22Rv1 (cell line): ENCODE measurements at regions not wholly inside any gene's neighbourhood (a gene's known extent, or its start where the extent isn't known, plus 50 kb on each side); places are given as distances from the start of the nearest gene placed in this dataset.

ENCODE experiments used
- ZFX ChIP-seq: fragments of 450-650 bp; IDR thresholded peaks from 2 replicates; pipeline ENCODE4 v1.6.1; 2017; ENCODE audit warnings: antibody characterized with exemption, borderline replicate concordance
- TF ChIP-seq, protein P1 (sequence below): fragments of 450-650 bp; IDR thresholded peaks from 2 replicates; pipeline ENCODE4 v1.5.1; 2017; ENCODE audit warnings: mild to moderate bottlenecking

DNA sequence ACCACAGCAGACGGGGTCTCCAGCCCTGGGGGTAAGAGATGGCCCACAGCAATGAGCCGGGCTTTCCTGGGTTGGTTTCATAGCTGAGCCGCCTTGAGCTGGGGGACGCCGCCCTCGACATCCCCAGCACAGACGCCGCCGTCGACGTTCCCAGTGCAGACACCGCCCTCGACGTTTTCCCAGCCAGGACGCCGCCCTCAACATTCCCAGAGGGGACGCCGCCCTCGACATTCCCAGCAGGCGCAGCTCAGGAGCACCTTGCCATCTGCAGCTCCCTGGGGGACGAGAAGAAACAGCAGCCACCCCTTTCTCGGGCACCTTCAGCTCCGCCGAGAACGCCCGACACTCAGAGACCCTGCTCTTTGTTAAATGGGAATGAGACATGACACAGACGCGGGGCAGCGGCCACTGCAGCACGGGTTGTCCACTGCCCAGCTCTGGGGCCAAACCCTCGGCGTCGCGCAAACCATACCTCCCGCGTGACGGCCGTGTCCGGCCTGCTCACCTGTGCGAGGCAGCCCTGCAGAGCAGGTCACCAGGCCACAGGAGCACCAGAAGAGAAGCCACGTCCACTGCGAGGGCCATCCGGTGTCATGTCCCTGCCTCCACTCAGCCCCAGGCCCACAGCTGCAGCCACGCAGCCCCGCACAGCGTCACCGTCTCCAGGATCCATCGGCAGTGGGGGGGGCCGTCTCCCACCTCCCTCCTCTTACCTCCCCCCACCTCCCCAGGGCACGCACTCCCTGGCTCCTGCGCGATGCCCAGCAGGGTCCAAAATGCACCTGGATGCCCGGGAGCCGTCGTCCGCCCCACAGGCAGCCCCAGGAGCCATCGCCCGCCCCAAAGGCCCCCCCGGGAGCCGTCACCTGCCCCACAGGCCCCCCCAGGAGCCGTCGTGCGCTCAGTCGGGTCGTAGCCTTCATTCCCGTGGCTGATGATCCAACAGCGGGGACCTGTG is 77.4 kb upstream of the GALNT9 start:
- TF ChIP-seq, protein P1, sequence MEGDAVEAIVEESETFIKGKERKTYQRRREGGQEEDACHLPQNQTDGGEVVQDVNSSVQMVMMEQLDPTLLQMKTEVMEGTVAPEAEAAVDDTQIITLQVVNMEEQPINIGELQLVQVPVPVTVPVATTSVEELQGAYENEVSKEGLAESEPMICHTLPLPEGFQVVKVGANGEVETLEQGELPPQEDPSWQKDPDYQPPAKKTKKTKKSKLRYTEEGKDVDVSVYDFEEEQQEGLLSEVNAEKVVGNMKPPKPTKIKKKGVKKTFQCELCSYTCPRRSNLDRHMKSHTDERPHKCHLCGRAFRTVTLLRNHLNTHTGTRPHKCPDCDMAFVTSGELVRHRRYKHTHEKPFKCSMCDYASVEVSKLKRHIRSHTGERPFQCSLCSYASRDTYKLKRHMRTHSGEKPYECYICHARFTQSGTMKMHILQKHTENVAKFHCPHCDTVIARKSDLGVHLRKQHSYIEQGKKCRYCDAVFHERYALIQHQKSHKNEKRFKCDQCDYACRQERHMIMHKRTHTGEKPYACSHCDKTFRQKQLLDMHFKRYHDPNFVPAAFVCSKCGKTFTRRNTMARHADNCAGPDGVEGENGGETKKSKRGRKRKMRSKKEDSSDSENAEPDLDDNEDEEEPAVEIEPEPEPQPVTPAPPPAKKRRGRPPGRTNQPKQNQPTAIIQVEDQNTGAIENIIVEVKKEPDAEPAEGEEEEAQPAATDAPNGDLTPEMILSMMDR = no peak
- no peak for TF ChIP-seq ZFX
